Lower leg skin (tissue), 3 donors: ENCODE measurements at regions not wholly inside any gene's neighbourhood (a gene's known extent, or its start where the extent isn't known, plus 50 kb on each side); places are given as distances from the start of the nearest gene placed in this dataset.

ENCODE experiments used
- POLR2A ChIP-seq, 2 donors: fragments of 450-650 bp; IDR thresholded peaks; one replicate each; pipeline ENCODE4 v1.6.1; 2016 to 2017; ENCODE audit warnings: antibody characterized with exemption in 2 of 2, mild to moderate bottlenecking in 1 of 2, moderate library complexity in 1 of 2
- TF ChIP-seq, protein P1 (sequence below), 3 donors: fragments of 450-650 bp; IDR thresholded peaks; one replicate each; pipeline ENCODE4 v1.5.1; 2016; ENCODE audit warnings: antibody characterized with exemption in 3 of 3, mild to moderate bottlenecking in 3 of 3, moderate library complexity in 2 of 3

- TF ChIP-seq, protein P1, sequence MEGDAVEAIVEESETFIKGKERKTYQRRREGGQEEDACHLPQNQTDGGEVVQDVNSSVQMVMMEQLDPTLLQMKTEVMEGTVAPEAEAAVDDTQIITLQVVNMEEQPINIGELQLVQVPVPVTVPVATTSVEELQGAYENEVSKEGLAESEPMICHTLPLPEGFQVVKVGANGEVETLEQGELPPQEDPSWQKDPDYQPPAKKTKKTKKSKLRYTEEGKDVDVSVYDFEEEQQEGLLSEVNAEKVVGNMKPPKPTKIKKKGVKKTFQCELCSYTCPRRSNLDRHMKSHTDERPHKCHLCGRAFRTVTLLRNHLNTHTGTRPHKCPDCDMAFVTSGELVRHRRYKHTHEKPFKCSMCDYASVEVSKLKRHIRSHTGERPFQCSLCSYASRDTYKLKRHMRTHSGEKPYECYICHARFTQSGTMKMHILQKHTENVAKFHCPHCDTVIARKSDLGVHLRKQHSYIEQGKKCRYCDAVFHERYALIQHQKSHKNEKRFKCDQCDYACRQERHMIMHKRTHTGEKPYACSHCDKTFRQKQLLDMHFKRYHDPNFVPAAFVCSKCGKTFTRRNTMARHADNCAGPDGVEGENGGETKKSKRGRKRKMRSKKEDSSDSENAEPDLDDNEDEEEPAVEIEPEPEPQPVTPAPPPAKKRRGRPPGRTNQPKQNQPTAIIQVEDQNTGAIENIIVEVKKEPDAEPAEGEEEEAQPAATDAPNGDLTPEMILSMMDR (IDR thresholded peaks at IDR 0.05): no peak
- no peak for TF ChIP-seq POLR2A (IDR thresholded peaks at IDR 0.05)
Observed at GRCh38 chr13:28601581-28601980, 57.3 kb upstream of the POMP start.
